Fibroblast of pulmonary artery (primary cell): ENCODE measurements at regions not wholly inside any gene's neighbourhood (a gene's known extent, or its start where the extent isn't known, plus 50 kb on each side); places are given as distances from the start of the nearest gene placed in this dataset.
"Not testable (repeated sequence)": the region's sequence is repeated elsewhere in the genome, so short reads cannot be mapped to it uniquely, and the experiment has no call there.

Experiments
- DNase-seq: peaks from one replicate; pipeline ENCODE4 v3.0.0-alpha.2; 2010; ENCODE audit warnings: low read depth
- H3K4me3 ChIP-seq: replicated peaks from 2 replicates; pipeline ENCODE4 v1.5.1; 2011; ENCODE audit warnings: low read depth, mild to moderate bottlenecking, control low read depth, low read length, moderate library complexity
- CTCF ChIP-seq: IDR thresholded peaks from 2 replicates; pipeline ENCODE4 v1.5.1; 2011; ENCODE audit warnings: mild to moderate bottlenecking, control low read depth, low read length, inconsistent platforms; ENCODE audit errors: missing control alignments

- H3K4me3 ChIP-seq, result no peak overlapping the region
- no peak for DNase-seq
- no peak for TF ChIP-seq CTCF
Measured at GRCh38 chr18:1306641-1307040, 402.0 kb downstream of the ADCYAP1 start.

- no peak for TF ChIP-seq CTCF
- DNase-seq, result no peak
- H3K4me3 ChIP-seq, result no peak overlapping the region
Measured at GRCh38 chr18:1308686-1309085, 404.0 kb downstream of the ADCYAP1 start.

GRCh38 chr18:1311376-1311775 is 406.7 kb downstream of the ADCYAP1 start:
- H3K4me3 ChIP-seq, result no peak overlapping the region
- no peak for TF ChIP-seq CTCF
- DNase-seq, result no peak

- DNase-seq, H3K4me3 ChIP-seq: not testable (repeated sequence)
Measured at GRCh38 chr18:1335345-1335744, 430.7 kb downstream of the ADCYAP1 start.

GRCh38 chr18:1350931-1351450 is 446.3 kb downstream of the ADCYAP1 start:
- TF ChIP-seq CTCF, result no peak
- H3K4me3 ChIP-seq, result no peak overlapping the region
- no peak for DNase-seq

- peak; percentile 1 for DNase-seq
- H3K4me3 ChIP-seq, result no peak overlapping the region
- TF ChIP-seq CTCF, result no peak
Measured at GRCh38 chr18:1353025-1353424, 448.4 kb downstream of the ADCYAP1 start.

GRCh38 chr18:1357724-1358123 is 453.1 kb downstream of the ADCYAP1 start:
- no peak for TF ChIP-seq CTCF
- H3K4me3 ChIP-seq, result no peak overlapping the region
- DNase-seq, result no peak
